ENCODE measurements at regions not wholly inside any gene's neighbourhood (a gene's known extent, or its start where the extent isn't known, plus 50 kb on each side); places are given as distances from the start of the nearest gene placed in this dataset.

DNA sequence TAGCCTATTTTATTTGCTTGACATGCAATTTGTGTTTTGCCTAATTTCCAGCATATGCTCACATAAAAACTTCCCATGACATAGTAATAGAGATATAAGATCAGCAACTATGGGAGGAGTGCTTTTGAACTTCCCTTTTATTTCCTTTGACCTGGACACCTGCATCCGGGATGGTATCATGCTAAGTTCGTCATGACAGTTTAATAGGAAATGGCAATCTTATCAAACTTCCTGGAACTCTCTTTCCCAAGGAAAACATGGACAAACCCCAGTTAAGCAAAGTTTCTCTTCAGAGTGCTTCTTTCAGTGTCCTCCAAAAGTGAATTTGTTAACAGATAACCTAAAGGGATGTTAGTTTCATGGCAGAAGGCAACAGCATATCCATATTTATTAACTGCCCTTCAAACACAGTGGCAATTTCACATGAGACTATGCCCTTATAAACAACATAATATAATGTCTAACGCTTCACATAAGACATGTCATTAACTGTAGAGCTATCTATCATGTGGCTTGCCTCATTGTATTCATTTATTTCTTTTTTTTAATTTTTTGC, 474.7 kb upstream of the SEMA3A start:
- no peak for TF ChIP-seq GATA2 (IDR thresholded peaks at IDR 0.05; ENCODE audit: low read depth, low read length)
- no peak for TF ChIP-seq GATA3 (IDR thresholded peaks at IDR 0.05; ENCODE audit: low read depth, low read length)

Measured in SH-SY5Y (cell line).